SK-N-SH (cell line): ENCODE measurements at regions not wholly inside any gene's neighbourhood (a gene's known extent, or its start where the extent isn't known, plus 50 kb on each side); places are given as distances from the start of the nearest gene placed in this dataset.

Experiments used
- CTCF ChIA-PET: fragments of 300-600, 350-600 bp; formaldehyde crosslinking; extraction: SDS; loops from one replicate; lab custom pipeline; 2021; lab: Yijun Ruan, JAX
- POLR2A ChIA-PET: fragments of 350-600 bp; sonication (Branson Sonifier 250); formaldehyde crosslinking; extraction: SDS; loops from one replicate; lab custom pipeline; 2020; ENCODE audit warnings: antibody characterized with exemption, inconsistent platforms; lab: Yijun Ruan, JAX
- DNase-seq: peaks from one replicate; pipeline ENCODE4 v3.0.0; 2012
- H2AFZ ChIP-seq: fragments of 200-600 bp; sonication (generic); 2 replicates; pipeline ENCODE4 v1.8.1; 2016; ENCODE audit warnings: antibody characterized with exemption, mild to moderate bottlenecking, low read depth
- H3F3A ChIP-seq: fragments of 200-600 bp; sonication (generic); replicated peaks from 2 replicates; pipeline ENCODE3; 2016; ENCODE audit warnings: antibody characterized with exemption, mild to moderate bottlenecking; ENCODE audit not compliant: insufficient read depth
- H3K27ac ChIP-seq, 2 experiments: fragments of 200-500 bp in 1 of 2; fragments of 200-600 bp in 1 of 2; sonication (Bioruptor generic) in 1 of 2; sonication (generic), shearing (Covaris generic) in 1 of 2; 2 replicates each; pipeline versions ENCODE4 v1.5.1 to v1.6.1; 2014 to 2016; ENCODE audit warnings: low read depth in 2 of 2, inconsistent platforms in 1 of 2, low read length in 1 of 2, mild to moderate bottlenecking in 1 of 2, mixed read lengths in 1 of 2
- H3K27me3 ChIP-seq: fragments of 200-600 bp; sonication (generic), shearing (Covaris generic); 2 replicates; pipeline ENCODE4 v1.6.1; 2016; ENCODE audit warnings: mixed run types; ENCODE audit not compliant: insufficient read depth
- H3K36me3 ChIP-seq, 2 experiments: fragments of 200-500 bp in 1 of 2; fragments of 200-600 bp in 1 of 2; sonication (Bioruptor generic) in 1 of 2; sonication (generic) in 1 of 2; replicated peaks in 1 of 2; 2 replicates each; pipeline versions ENCODE3 to v1.5.1; 2014 to 2016; ENCODE audit warnings: low read length in 1 of 2, mild to moderate bottlenecking in 1 of 2; ENCODE audit not compliant: insufficient read depth in 2 of 2, control insufficient read depth in 1 of 2
- H3K4me1 ChIP-seq, 2 experiments: fragments of 200-500 bp in 1 of 2; fragments of 200-600 bp in 1 of 2; sonication (Bioruptor generic) in 1 of 2; sonication (generic), shearing (Covaris generic) in 1 of 2; 2 replicates each; pipeline versions ENCODE4 v1.5.1 to v1.6.1; 2014 to 2016; ENCODE audit warnings: low read depth in 1 of 2, low read length in 1 of 2, mixed run types in 1 of 2; ENCODE audit not compliant: insufficient read depth in 2 of 2, control insufficient read depth in 1 of 2
- H3K4me2 ChIP-seq: fragments of 200-600 bp; sonication (generic), shearing (Covaris generic); 2 replicates; pipeline ENCODE4 v1.6.1; 2017; ENCODE audit warnings: mixed run types
- H3K4me3 ChIP-seq, 2 experiments: fragments of 200-500 bp in 1 of 2; fragments of 200-600 bp in 1 of 2; sonication (Bioruptor generic) in 1 of 2; sonication (generic), shearing (Covaris generic) in 1 of 2; 2 replicates each; pipeline versions ENCODE4 v1.5.1 to v1.8.1; 2014 to 2016; ENCODE audit warnings: low read depth in 2 of 2, inconsistent platforms in 1 of 2, low read length in 1 of 2, mild to moderate bottlenecking in 1 of 2, mixed read lengths in 1 of 2, moderate library complexity in 1 of 2
- H3K79me2 ChIP-seq: fragments of 200-600 bp; sonication (generic); 2 replicates; pipeline ENCODE4 v1.8.1; 2017; ENCODE audit warnings: mild to moderate bottlenecking; ENCODE audit not compliant: insufficient read depth
- H3K9ac ChIP-seq: fragments of 200-600 bp; sonication (generic); 2 replicates; pipeline ENCODE4 v1.6.1; 2017; ENCODE audit warnings: mixed run types
- H3K9me2 ChIP-seq: fragments of 200-600 bp; sonication (generic); 2 replicates; pipeline ENCODE4 v1.6.1; 2017; ENCODE audit warnings: mixed run types
- H3K9me3 ChIP-seq: fragments of 200-600 bp; sonication (generic); 2 replicates; pipeline ENCODE4 v1.6.1; 2017; ENCODE audit warnings: mixed run types, mild to moderate bottlenecking, moderate library complexity
- H4K20me1 ChIP-seq: fragments of 200-600 bp; sonication (generic); 2 replicates; pipeline ENCODE4 v1.6.1; 2017; ENCODE audit warnings: mild to moderate bottlenecking, mixed run types; ENCODE audit not compliant: insufficient read depth
- EZH2phosphoT487 ChIP-seq: fragments of 200-600 bp; sonication (generic); IDR thresholded peaks from 2 replicates; pipeline ENCODE4 v1.6.1; 2017; ENCODE audit warnings: low read depth, mixed run types, mild to moderate bottlenecking, antibody characterized with exemption, moderate library complexity, borderline replicate concordance
- GATA2 ChIP-seq: sonication (generic); formaldehyde crosslinking; IDR thresholded peaks from 2 replicates; pipeline ENCODE4 v1.5.0; 2020; ENCODE audit warnings: mild to moderate bottlenecking, missing genetic modification reagents
- MEF2A ChIP-seq: IDR thresholded peaks from 2 replicates; pipeline ENCODE4 v1.4.0; 2012; ENCODE audit warnings: low read depth, borderline replicate concordance
- MXI1 ChIP-seq: IDR thresholded peaks from 2 replicates; pipeline ENCODE4 v1.6.1; 2012; ENCODE audit warnings: mild to moderate bottlenecking, low read depth, low read length, improper control_type of control experiment
- NFIC ChIP-seq: IDR thresholded peaks from 2 replicates; pipeline ENCODE4 v1.4.0; 2012; ENCODE audit warnings: borderline replicate concordance
- RCOR1 ChIP-seq: fragments of 150-350 bp; IDR thresholded peaks from 2 replicates; pipeline ENCODE4 v1.6.1; 2017; ENCODE audit warnings: antibody characterized with exemption, low read length
- RFX5 ChIP-seq: IDR thresholded peaks from 2 replicates; pipeline ENCODE4 v1.6.1; 2012; ENCODE audit warnings: mild to moderate bottlenecking, improper control_type of control experiment, low read length
- RXRA ChIP-seq: IDR thresholded peaks from 2 replicates; pipeline ENCODE4 v1.4.0; 2012; ENCODE audit warnings: low read depth, mild to moderate bottlenecking, borderline replicate concordance
- TAF1 ChIP-seq: IDR thresholded peaks from 2 replicates; pipeline ENCODE4 v1.6.1; 2012; ENCODE audit warnings: low read depth, mild to moderate bottlenecking, low read length, moderate library complexity, borderline replicate concordance
- TCF12 ChIP-seq: IDR thresholded peaks from 2 replicates; pipeline ENCODE4 v1.4.0; 2012
- WGBS: methylation state at CpG from one replicate; pipeline ENCODE4 v1.1.6; 2017; ENCODE audit warnings: low lambda C conversion rate; 5-methylcytosine and 5-hydroxymethylcytosine counted together
- TF ChIP-seq, protein P1 (sequence below): IDR thresholded peaks from 2 replicates; pipeline ENCODE4 v1.4.0; 2012; ENCODE audit warnings: low read depth, borderline replicate concordance
- TF ChIP-seq, protein P2 (sequence below): IDR thresholded peaks from 2 replicates; pipeline ENCODE4 v1.6.1; 2012; ENCODE audit warnings: mild to moderate bottlenecking, low read depth, low read length, moderate library complexity
- TF ChIP-seq, protein P3 (sequence below): IDR thresholded peaks from 2 replicates; pipeline ENCODE4 v1.4.0; 2012; ENCODE audit warnings: low read depth
- TF ChIP-seq, protein P4 (sequence below): fragments of 200-600 bp; sonication (generic); IDR thresholded peaks from 2 replicates; pipeline ENCODE4 v1.6.1; 2017; ENCODE audit warnings: antibody characterized with exemption, mild to moderate bottlenecking, moderate library complexity
- TF ChIP-seq, protein P5 (sequence below): fragments of 150-350 bp; IDR thresholded peaks from 2 replicates; pipeline ENCODE4 v1.6.1; 2016; ENCODE audit warnings: mild to moderate bottlenecking, low read depth, low read length

DNA sequence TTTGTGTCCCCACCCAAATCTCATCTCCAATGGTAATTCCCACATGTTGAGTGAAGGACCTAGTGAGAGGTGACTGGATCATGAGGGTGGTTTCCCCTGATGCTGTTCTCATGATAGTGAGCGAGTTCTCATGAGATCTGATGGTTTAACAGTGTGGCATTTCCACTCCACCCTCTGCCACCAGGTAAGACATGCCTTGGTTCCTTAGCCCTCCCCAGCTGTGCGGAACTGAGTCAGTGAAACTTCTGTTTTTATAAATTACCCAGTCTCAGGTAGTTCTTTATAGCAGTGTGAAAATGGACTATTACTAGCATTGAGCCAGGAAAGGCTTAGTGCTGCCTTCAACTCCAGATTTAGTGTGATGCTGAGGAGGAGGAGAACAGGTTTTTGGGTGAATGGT is 222.2 kb downstream of the ADRA2A start:
- Histone ChIP-seq H3K4me2 (no peak overlapping the region), H3K4me1 (no peaks in the 10 kb centered on the region), H3F3A (no peaks in the 10 kb centered on the region), H2AFZ (no peak overlapping the region), H3K9me2 (no peaks in the 10 kb centered on the region), H3K79me2 (no peaks in the 10 kb centered on the region), H3K27me3 (no peaks in the 10 kb centered on the region), H3K27ac (no peak overlapping the region), H3K4me3 (no peak overlapping the region), H3K36me3 (no peaks in the 10 kb centered on the region), H3K9ac (no peak overlapping the region), H4K20me1 (no peaks in the 10 kb centered on the region), H3K9me3 (no peaks in the 10 kb centered on the region)
- ChIA-PET CTCF (no interaction called here), POLR2A (no interaction called here)
- 15% methylated on average over 2 of the region's 2 CpGs for WGBS
- TF ChIP-seq GATA2 (CRISPR knock-in tag) = no peak
- TF ChIP-seq, protein P1, sequence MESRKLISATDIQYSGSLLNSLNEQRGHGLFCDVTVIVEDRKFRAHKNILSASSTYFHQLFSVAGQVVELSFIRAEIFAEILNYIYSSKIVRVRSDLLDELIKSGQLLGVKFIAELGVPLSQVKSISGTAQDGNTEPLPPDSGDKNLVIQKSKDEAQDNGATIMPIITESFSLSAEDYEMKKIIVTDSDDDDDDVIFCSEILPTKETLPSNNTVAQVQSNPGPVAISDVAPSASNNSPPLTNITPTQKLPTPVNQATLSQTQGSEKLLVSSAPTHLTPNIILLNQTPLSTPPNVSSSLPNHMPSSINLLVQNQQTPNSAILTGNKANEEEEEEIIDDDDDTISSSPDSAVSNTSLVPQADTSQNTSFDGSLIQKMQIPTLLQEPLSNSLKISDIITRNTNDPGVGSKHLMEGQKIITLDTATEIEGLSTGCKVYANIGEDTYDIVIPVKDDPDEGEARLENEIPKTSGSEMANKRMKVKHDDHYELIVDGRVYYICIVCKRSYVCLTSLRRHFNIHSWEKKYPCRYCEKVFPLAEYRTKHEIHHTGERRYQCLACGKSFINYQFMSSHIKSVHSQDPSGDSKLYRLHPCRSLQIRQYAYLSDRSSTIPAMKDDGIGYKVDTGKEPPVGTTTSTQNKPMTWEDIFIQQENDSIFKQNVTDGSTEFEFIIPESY = no peak
- TF ChIP-seq, protein P2, sequence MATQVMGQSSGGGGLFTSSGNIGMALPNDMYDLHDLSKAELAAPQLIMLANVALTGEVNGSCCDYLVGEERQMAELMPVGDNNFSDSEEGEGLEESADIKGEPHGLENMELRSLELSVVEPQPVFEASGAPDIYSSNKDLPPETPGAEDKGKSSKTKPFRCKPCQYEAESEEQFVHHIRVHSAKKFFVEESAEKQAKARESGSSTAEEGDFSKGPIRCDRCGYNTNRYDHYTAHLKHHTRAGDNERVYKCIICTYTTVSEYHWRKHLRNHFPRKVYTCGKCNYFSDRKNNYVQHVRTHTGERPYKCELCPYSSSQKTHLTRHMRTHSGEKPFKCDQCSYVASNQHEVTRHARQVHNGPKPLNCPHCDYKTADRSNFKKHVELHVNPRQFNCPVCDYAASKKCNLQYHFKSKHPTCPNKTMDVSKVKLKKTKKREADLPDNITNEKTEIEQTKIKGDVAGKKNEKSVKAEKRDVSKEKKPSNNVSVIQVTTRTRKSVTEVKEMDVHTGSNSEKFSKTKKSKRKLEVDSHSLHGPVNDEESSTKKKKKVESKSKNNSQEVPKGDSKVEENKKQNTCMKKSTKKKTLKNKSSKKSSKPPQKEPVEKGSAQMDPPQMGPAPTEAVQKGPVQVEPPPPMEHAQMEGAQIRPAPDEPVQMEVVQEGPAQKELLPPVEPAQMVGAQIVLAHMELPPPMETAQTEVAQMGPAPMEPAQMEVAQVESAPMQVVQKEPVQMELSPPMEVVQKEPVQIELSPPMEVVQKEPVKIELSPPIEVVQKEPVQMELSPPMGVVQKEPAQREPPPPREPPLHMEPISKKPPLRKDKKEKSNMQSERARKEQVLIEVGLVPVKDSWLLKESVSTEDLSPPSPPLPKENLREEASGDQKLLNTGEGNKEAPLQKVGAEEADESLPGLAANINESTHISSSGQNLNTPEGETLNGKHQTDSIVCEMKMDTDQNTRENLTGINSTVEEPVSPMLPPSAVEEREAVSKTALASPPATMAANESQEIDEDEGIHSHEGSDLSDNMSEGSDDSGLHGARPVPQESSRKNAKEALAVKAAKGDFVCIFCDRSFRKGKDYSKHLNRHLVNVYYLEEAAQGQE = no peak
- TF ChIP-seq TCF12 = no peak
- TF ChIP-seq TAF1 = no peak
- TF ChIP-seq RCOR1 = no peak
- no peak for DNase-seq

DNA sequence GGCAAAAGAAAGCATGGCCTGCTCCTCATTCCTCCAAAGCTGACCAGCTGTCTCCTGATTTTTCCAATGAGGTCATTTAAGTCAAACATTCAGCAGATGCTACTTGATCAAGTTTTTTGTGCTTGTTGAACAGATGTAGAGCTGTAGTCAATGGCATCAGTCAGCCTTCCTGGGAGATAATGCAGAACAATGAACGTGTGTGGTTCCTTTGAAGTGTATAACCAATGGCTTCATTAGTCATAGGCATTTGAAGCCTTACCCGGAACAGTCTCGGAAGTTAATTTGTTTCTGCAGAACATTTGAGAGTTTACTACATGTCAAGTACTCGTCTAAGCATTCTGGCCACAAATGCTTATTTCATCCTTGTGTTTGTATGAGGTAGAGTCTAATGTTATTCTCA is 227.1 kb downstream of the ADRA2A start:
- Histone ChIP-seq H3K9me3 (no peaks in the 10 kb centered on the region), H4K20me1 (no peaks in the 10 kb centered on the region)
- 27% methylated on average over 4 of the region's 4 CpGs for WGBS

More for the DNA sequence above, 227.1 kb downstream of the ADRA2A start:
- Histone ChIP-seq H3K4me1 (no peaks in the 10 kb centered on the region), H3K4me3 (no peak overlapping the region), H3F3A (no peaks in the 10 kb centered on the region), H3K27ac (no peak overlapping the region), H3K36me3 (no peaks in the 10 kb centered on the region), H3K9me2 (no peaks in the 10 kb centered on the region), H2AFZ (no peak overlapping the region), H3K9ac (no peak overlapping the region), H3K27me3 (no peaks in the 10 kb centered on the region), H3K79me2 (no peaks in the 10 kb centered on the region), H3K4me2 (no peak overlapping the region)
- CTCF ChIA-PET = no interaction called here
- POLR2A ChIA-PET = no interaction called here
- no peak for DNase-seq
- TF ChIP-seq RXRA = no peak
- no peak for TF ChIP-seq TCF12
- no peak for TF ChIP-seq NFIC
- TF ChIP-seq, protein P3, sequence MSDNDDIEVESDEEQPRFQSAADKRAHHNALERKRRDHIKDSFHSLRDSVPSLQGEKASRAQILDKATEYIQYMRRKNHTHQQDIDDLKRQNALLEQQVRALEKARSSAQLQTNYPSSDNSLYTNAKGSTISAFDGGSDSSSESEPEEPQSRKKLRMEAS = no peak
- no peak for TF ChIP-seq MXI1
- TF ChIP-seq, protein P4, sequence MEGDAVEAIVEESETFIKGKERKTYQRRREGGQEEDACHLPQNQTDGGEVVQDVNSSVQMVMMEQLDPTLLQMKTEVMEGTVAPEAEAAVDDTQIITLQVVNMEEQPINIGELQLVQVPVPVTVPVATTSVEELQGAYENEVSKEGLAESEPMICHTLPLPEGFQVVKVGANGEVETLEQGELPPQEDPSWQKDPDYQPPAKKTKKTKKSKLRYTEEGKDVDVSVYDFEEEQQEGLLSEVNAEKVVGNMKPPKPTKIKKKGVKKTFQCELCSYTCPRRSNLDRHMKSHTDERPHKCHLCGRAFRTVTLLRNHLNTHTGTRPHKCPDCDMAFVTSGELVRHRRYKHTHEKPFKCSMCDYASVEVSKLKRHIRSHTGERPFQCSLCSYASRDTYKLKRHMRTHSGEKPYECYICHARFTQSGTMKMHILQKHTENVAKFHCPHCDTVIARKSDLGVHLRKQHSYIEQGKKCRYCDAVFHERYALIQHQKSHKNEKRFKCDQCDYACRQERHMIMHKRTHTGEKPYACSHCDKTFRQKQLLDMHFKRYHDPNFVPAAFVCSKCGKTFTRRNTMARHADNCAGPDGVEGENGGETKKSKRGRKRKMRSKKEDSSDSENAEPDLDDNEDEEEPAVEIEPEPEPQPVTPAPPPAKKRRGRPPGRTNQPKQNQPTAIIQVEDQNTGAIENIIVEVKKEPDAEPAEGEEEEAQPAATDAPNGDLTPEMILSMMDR = no peak
- TF ChIP-seq RFX5 = no peak
- TF ChIP-seq, protein P5, sequence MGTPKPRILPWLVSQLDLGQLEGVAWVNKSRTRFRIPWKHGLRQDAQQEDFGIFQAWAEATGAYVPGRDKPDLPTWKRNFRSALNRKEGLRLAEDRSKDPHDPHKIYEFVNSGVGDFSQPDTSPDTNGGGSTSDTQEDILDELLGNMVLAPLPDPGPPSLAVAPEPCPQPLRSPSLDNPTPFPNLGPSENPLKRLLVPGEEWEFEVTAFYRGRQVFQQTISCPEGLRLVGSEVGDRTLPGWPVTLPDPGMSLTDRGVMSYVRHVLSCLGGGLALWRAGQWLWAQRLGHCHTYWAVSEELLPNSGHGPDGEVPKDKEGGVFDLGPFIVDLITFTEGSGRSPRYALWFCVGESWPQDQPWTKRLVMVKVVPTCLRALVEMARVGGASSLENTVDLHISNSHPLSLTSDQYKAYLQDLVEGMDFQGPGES = no peak
- no peak for TF ChIP-seq EZH2phosphoT487
- TF ChIP-seq RCOR1 = no peak
- TF ChIP-seq GATA2 (CRISPR knock-in tag) = no peak
- TF ChIP-seq MEF2A = no peak
